ENCODE measurements at regions not wholly inside any gene's neighbourhood (a gene's known extent, or its start where the extent isn't known, plus 50 kb on each side); places are given as distances from the start of the nearest gene placed in this dataset.

- TF ChIP-seq CTCF (conservative IDR thresholded peaks at IDR 0.05 in 1 of 2, IDR thresholded peaks at IDR 0.05 in 1 of 2; ENCODE audit: extremely low read depth in 1 of 2, insufficient read depth in 1 of 2, low read depth in 1 of 2, low read length in 2 of 2) (no peak), EZH2 (IDR thresholded peaks at IDR 0.05; ENCODE audit: borderline replicate concordance, low read length) (no peak)
These were observed 172.7 kb upstream of the MED14 start for GRCh38 chrX:40908026-40908425.

Data from mammary epithelial cell (primary cell).